HG03139 (cell line): ENCODE measurements at regions not wholly inside any gene's neighbourhood (a gene's known extent, or its start where the extent isn't known, plus 50 kb on each side); places are given as distances from the start of the nearest gene placed in this dataset.
A peak's percentile ranks its signal among the peaks of the same experiment; 100 is the strongest.
"Not testable (repeated sequence)": the region's sequence is repeated elsewhere in the genome, so short reads cannot be mapped to it uniquely, and the experiment has no call there.

Experiments used
- ATAC-seq: cut with Tn5 transposase; IDR thresholded peaks from one replicate; pipeline ENCODE4 v1.9.1; 2021; ENCODE audit not compliant: unreplicated experiment

- ATAC-seq: no peak
These were observed 178.0 kb downstream of the ZC3H11B start for GRCh38 chr1:219434923-219435297.

- no peak for ATAC-seq
These were observed 178.5 kb downstream of the ZC3H11B start for GRCh38 chr1:219434285-219434922.

- ATAC-seq: no peak
These were observed 179.3 kb downstream of the ZC3H11B start for GRCh38 chr1:219433496-219434131.

- no peak for ATAC-seq
These were observed 179.9 kb downstream of the ZC3H11B start for GRCh38 chr1:219433001-219433400.

- ATAC-seq: no peak
These were observed 180.7 kb downstream of the ZC3H11B start for GRCh38 chr1:219432191-219432606.

GRCh38 chr1:219430419-219430818 is 182.5 kb downstream of the ZC3H11B start:
- no peak for ATAC-seq

- ATAC-seq: no peak
These were observed 184.3 kb downstream of the ZC3H11B start for GRCh38 chr1:219428651-219429050.

GRCh38 chr1:219427989-219428388 is 184.9 kb downstream of the ZC3H11B start:
- ATAC-seq: no peak

GRCh38 chr1:219427403-219427802 is 185.5 kb downstream of the ZC3H11B start:
- no peak for ATAC-seq

GRCh38 chr1:219422811-219423598 is 189.9 kb downstream of the ZC3H11B start:
- ATAC-seq: no peak

- ATAC-seq: no peak
These were observed 192.0 kb downstream of the ZC3H11B start for GRCh38 chr1:219420913-219421312.

- no peak for ATAC-seq
These were observed 193.0 kb downstream of the ZC3H11B start for GRCh38 chr1:219419860-219420259.

- no peak for ATAC-seq
These were observed 193.8 kb downstream of the ZC3H11B start for GRCh38 chr1:219419065-219419464.

- no peak for ATAC-seq
These were observed 195.3 kb downstream of the ZC3H11B start for GRCh38 chr1:219417610-219418009.

- peak; percentile 93 for ATAC-seq
These were observed 196.2 kb downstream of the ZC3H11B start for GRCh38 chr1:219416598-219417238.

GRCh38 chr1:219415915-219416314 is 197.0 kb downstream of the ZC3H11B start:
- ATAC-seq: no peak

- no peak for ATAC-seq
These were observed 197.5 kb downstream of the ZC3H11B start for GRCh38 chr1:219415433-219415832.

- ATAC-seq: no peak
These were observed 198.7 kb downstream of the ZC3H11B start for GRCh38 chr1:219414250-219414649.

GRCh38 chr1:219413536-219413935 is 199.4 kb downstream of the ZC3H11B start:
- ATAC-seq: no peak

GRCh38 chr1:219412772-219413171 is 200.1 kb downstream of the ZC3H11B start:
- no peak for ATAC-seq

GRCh38 chr1:219410721-219411120 is 202.2 kb downstream of the ZC3H11B start:
- ATAC-seq: not testable (repeated sequence)
